GM19452 (cell line): ENCODE measurements at regions not wholly inside any gene's neighbourhood (a gene's known extent, or its start where the extent isn't known, plus 50 kb on each side); places are given as distances from the start of the nearest gene placed in this dataset.
"Not testable (repeated sequence)": the region's sequence is repeated elsewhere in the genome, so short reads cannot be mapped to it uniquely, and the experiment has no call there.

ENCODE experiments used
- ATAC-seq: cut with Tn5 transposase; IDR thresholded peaks from one replicate; pipeline ENCODE4 v1.9.1; 2021; ENCODE audit not compliant: unreplicated experiment

GRCh38 chr12:73186272-73186671 lies 914.1 kb downstream of the TRHDE start:
- no peak for ATAC-seq

DNA sequence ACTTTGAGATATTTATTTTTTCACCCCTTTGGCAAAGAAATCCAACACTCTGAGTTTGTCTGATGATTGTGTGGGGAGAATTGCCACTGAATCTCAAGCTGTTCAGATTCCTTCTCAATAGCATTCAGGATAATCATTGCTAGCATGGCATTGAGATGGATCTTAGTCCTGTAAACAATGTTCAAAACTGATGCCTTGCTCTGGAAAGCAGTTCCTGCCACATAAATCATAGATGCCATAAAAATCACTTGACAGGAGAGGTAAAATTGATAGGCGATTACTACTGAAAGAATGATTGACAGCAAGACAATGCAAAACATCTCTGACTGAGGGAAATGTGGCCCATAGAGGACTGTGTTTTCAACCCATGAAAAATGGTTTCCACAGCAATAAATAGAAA lies 915.6 kb downstream of the TRHDE start:
- no peak for ATAC-seq

DNA sequence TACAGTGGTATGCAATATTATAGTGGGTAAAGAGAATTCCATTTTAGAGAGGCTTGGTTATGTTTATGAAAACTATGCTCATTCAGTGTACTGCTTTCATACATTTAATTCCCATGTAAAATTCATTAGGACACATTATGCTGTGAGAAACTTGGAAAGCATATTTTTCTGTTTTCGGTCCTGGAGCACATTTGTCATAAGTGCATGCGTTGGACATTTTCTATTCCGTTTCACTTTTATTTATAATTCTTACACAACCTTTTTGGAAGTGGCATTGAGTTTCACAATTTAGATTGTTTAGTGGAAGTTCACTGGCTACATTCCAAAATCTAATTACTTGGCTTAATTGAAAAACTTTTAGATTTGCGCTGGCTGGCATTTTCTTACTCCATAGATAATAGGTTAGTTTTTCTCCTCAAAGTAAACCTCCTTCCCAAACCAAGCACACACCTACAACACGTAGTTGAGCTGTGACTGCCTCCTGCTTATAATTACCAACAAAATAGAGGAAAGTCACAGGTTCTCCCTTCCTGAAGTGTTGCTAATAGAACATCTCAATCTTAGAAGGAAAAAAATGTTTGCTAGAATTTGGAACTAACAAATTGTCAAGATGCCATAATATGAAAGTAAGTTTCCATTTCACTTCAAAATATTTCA lies 938.5 kb downstream of the TRHDE start:
- no peak for ATAC-seq

- no peak for ATAC-seq
Observed at GRCh38 chr12:73220951-73221350, 948.8 kb downstream of the TRHDE start.

DNA sequence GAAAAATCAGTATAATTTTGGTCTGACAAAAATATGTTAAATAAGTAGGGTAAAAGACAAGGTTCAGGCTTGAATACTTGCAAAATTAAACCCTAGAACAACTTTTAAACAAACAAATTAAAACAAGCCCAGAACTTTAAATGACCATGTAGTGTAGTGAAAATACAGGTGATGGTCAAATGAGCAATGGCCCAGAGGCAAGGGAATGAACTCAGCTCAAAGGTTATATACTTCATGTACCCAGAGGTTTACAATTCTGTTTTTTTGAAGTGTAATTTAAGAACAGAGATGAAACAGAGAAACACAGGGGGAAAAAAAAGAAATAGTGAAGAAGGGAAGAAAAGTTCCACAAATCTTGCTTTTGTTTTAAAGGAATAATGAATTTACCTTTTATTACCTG lies 949.2 kb downstream of the TRHDE start:
- no peak for ATAC-seq

DNA sequence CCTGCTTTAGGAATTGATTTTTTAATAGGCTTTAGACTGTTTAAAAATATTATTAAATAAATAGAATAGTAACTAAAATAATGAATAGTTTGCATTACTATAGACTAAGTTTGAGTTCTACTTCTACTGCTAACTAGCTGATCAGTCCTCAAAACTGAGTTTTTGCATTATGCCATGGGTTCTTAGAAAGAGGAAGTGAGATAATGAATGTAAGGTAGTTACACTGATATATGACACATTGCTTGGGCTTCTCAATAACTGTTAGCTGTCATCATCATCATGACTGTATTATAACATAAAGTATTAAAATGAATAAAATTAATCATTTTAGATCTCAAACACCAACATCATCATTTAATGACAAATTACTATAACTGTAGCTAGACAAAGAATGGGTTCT lies 949.7 kb downstream of the TRHDE start:
- no peak for ATAC-seq

GRCh38 chr12:73225371-73225937 lies 953.3 kb downstream of the TRHDE start:
- ATAC-seq: no peak

GRCh38 chr12:73225941-73226340 lies 953.8 kb downstream of the TRHDE start:
- ATAC-seq: no peak

DNA sequence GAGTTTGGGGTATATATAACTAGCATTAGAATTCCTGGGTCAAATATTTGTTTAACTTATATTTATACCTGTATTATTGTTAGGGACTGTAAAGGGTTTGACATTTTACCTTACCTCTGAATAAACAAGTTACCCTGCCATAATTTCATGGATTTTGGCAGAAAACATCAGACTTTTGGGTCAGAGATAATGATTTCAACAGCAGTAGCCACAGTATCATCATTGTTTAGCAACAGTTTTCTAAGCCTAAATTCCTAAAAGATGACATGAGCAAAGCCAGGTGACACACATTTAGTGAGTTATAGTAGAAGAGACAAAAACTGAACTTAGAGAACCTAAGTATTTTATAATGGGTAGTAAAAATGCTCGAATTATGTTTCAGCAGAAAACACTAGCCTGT lies 954.4 kb downstream of the TRHDE start:
- no peak for ATAC-seq

GRCh38 chr12:73228828-73229227 lies 956.7 kb downstream of the TRHDE start:
- not testable (repeated sequence) for ATAC-seq

DNA sequence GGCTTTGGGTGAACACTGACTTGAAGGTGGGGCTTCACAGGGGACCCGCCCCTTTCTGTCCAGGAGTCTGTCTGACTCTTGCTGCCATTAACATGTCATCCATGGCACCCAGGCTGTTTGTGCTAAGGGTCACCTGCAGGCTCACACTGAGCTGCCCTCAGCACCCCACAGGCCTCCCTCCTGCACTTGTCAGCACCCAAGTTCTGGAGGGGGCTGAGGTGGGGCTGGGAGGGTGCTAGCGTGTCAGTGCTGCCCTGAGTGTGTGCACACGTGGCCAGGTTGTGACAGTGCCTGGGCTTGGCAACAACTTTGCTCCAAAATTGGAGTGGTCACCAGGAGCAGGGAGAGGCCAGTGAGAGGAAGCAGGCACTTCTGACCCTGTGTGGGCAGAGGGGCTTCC lies 963.2 kb downstream of the TRHDE start:
- no peak for ATAC-seq

GRCh38 chr12:73240110-73240509 lies 967.9 kb downstream of the TRHDE start:
- no peak for ATAC-seq

- no peak for ATAC-seq
Observed at GRCh38 chr12:73262788-73263381, 990.7 kb downstream of the TRHDE start.

- ATAC-seq: no peak
Observed at GRCh38 chr12:73266206-73266605, 994.0 kb downstream of the TRHDE start.

DNA sequence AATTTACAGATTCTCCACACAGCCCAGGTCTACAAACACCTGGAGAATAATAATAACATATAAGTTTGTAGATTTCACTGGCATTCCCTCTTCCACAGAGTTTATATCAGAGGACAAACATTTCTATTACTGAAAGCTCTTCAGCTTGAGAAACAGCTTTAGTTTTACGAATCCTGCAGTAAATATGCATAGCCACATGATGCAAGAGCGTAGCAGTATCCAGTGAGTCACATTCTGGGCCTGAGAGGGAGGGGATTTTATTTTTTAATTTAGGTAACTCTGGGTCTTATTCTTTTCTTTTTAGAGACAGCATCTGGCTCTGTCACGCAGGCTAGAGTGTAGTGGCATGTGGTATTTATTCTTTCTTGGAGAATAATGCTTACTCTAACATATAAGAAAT lies 1002.8 kb downstream of the TRHDE start:
- ATAC-seq: no peak

GRCh38 chr12:73277971-73278370 lies 1005.8 kb downstream of the TRHDE start:
- ATAC-seq: no peak

- ATAC-seq: no peak
Observed at GRCh38 chr12:73301530-73301929, 1029.4 kb downstream of the TRHDE start.

DNA sequence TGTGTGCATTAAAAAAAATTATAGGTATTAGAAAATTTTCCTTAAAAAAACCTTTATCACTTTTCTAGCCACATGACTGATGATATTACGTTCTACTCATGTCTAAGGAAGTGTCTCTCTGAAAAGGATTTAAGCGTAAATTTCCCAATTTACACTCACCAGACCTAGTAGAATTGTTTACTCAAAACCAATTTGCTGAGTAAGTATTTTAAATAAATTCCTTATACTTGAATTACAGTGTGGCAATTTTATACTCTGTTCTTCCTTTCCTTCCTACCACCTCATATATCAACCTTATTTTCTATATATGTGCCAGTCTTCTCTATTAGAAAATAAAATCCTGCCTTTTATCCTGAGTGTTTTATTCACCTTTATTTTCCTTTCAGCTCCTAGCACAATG lies 1035.1 kb downstream of the TRHDE start:
- no peak for ATAC-seq

DNA sequence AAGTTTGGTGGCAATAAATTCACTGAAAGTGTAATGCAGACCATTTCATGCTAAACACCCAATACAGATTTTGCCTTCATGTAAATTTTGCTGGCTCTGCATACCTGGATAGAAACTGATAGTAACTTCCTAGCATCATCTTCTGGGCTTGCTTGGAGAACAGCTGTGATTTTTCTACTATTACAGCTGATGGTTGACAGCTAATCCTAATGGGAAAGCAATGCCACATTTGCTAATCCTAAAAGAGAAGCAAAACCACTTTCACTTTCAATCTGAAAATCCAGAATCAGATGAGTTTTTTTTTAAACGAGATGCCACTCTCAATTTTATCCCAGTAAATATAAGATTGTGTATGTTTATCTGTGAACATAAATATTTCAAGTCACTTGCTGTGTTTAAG lies 1035.9 kb downstream of the TRHDE start:
- ATAC-seq: no peak

DNA sequence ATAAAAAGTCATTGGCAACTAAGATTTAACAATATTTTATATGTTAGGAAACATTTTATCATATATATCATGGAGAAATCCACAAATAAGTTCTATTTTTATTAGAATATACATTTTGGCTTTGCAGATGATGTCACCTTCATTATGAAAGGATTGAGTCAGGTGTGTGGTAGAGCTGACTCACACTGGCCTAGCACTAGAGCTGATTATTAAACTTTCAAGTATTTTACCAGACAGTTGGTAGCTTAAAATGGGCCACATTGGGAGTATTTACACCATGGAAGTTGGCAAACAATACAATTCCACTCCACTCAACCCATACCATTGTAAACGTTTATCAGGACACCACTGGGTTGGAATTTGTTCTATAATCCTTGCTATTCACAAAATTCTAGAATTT lies 1036.6 kb downstream of the TRHDE start:
- no peak for ATAC-seq

DNA sequence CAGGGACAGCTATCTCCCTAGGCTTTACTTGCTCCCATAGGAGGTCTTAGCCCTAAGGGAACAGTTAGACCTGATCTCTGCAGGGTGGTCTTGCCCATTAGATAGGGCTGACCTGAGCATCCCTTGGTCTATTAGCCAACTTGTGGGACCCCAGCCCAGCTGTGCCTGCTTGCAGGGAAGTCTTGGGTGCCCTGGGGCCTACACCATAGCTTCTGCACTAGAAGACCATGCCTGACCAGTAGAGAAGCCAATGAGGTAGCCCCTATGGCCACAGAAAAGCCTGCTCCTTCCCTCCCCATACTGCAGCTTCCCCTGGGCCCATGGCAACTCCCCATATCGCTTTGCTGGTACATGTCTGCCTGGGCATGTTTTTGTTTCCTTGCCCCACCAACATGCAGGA lies 1049.1 kb downstream of the TRHDE start:
- ATAC-seq: no peak

GRCh38 chr12:73321776-73322175 lies 1049.6 kb downstream of the TRHDE start:
- ATAC-seq: no peak
